GM23338 (cell line): ENCODE measurements at regions not wholly inside any gene's neighbourhood (a gene's known extent, or its start where the extent isn't known, plus 50 kb on each side); places are given as distances from the start of the nearest gene placed in this dataset.

ENCODE experiments used
- ATAC-seq: fragments of 200-7000 bp; cut with Tn5 transposase; 3 replicates; pipeline ENCODE4 v1.9.1; 2020
- DNase-seq: peaks from one replicate; pipeline ENCODE4 v3.0.0-alpha.2; 2015; ENCODE audit warnings: low spot score
- H2AFZ ChIP-seq: fragments of 200-600 bp; sonication (generic); 2 replicates; pipeline ENCODE4 v1.8.0; 2016; ENCODE audit warnings: antibody characterized with exemption, mild to moderate bottlenecking, moderate library complexity
- H3F3A ChIP-seq: fragments of 200-600 bp; sonication (generic); replicated peaks from 2 replicates; pipeline ENCODE4 v1.8.0; 2017; ENCODE audit warnings: antibody characterized with exemption, mixed run types, low read depth
- H3K27ac ChIP-seq: fragments of 200-600 bp; sonication (generic); 2 replicates; pipeline ENCODE4 v1.6.1; 2016; ENCODE audit warnings: low read depth
- H3K27me3 ChIP-seq: fragments of 200-600 bp; sonication (generic); 2 replicates; pipeline ENCODE4 v1.8.0; 2016; ENCODE audit warnings: mild to moderate bottlenecking, mixed run types, moderate library complexity; ENCODE audit not compliant: insufficient read depth
- H3K36me3 ChIP-seq: fragments of 200-600 bp; sonication (generic); 2 replicates; pipeline ENCODE4 v1.8.0; 2016; ENCODE audit warnings: mild to moderate bottlenecking; ENCODE audit not compliant: insufficient read depth
- H3K4me1 ChIP-seq: fragments of 200-600 bp; sonication (generic); 2 replicates; pipeline ENCODE4 v1.8.0; 2016; ENCODE audit warnings: mild to moderate bottlenecking, moderate library complexity; ENCODE audit not compliant: insufficient read depth
- H3K4me2 ChIP-seq: fragments of 200-600 bp; sonication (generic); 2 replicates; pipeline ENCODE4 v1.7.1; 2017; ENCODE audit warnings: mixed run types
- H3K4me3 ChIP-seq: fragments of 200-600 bp; sonication (generic); 2 replicates; pipeline ENCODE4 v1.6.1; 2016; ENCODE audit warnings: mixed run types
- H3K79me2 ChIP-seq: fragments of 200-600 bp; sonication (generic); replicated peaks from 2 replicates; pipeline ENCODE4 v1.8.0; 2017; ENCODE audit warnings: mild to moderate bottlenecking; ENCODE audit not compliant: insufficient read depth
- H3K9me2 ChIP-seq: fragments of 200-600 bp; sonication (generic); 2 replicates; pipeline ENCODE4 v1.8.0; 2017; ENCODE audit not compliant: insufficient read depth
- H4K20me1 ChIP-seq: fragments of 200-600 bp; sonication (generic); replicated peaks from 2 replicates; pipeline ENCODE4 v1.8.0; 2017; ENCODE audit warnings: mild to moderate bottlenecking; ENCODE audit not compliant: insufficient read depth
- H3K27ac Mint-ChIP-seq: 2 replicates; pipeline ENCODE4 v1.8.0; 2020; ENCODE audit warnings: inconsistent platforms, mild to moderate bottlenecking, moderate library complexity, mixed read lengths
- H3K27me3 Mint-ChIP-seq: 3 replicates; pipeline ENCODE4 v1.8.0; 2022; ENCODE audit warnings: low read depth, mild to moderate bottlenecking, moderate library complexity, mixed read lengths, inconsistent platforms; ENCODE audit not compliant: insufficient read depth, poor library complexity
- H3K36me3 Mint-ChIP-seq: 3 replicates; pipeline ENCODE4 v1.8.0; 2021; ENCODE audit warnings: low read depth, mild to moderate bottlenecking, inconsistent platforms, moderate library complexity, mixed read lengths
- H3K4me1 Mint-ChIP-seq: 3 replicates; pipeline ENCODE4 v1.8.0; 2020; ENCODE audit warnings: mild to moderate bottlenecking, inconsistent platforms, mixed read lengths
- H3K4me3 Mint-ChIP-seq: 3 replicates; pipeline ENCODE4 v1.8.0; 2021; ENCODE audit warnings: moderate library complexity, mild to moderate bottlenecking, inconsistent platforms, mixed read lengths
- H3K9me3 Mint-ChIP-seq: 3 replicates; pipeline ENCODE4 v1.8.0; 2020; ENCODE audit warnings: moderate library complexity, mild to moderate bottlenecking, inconsistent platforms, mixed read lengths
- TF ChIP-seq, protein P1 (sequence below): IDR thresholded peaks from 2 replicates; pipeline ENCODE4 v1.6.1; 2016; ENCODE audit warnings: antibody characterized with exemption
- TF ChIP-seq, protein P2 (sequence below): fragments of 250-450 bp; sonication (Bioruptor Pico); IDR thresholded peaks from 2 replicates; pipeline ENCODE4 v1.5.0; 2020; ENCODE audit warnings: mild to moderate bottlenecking, moderate library complexity

DNA sequence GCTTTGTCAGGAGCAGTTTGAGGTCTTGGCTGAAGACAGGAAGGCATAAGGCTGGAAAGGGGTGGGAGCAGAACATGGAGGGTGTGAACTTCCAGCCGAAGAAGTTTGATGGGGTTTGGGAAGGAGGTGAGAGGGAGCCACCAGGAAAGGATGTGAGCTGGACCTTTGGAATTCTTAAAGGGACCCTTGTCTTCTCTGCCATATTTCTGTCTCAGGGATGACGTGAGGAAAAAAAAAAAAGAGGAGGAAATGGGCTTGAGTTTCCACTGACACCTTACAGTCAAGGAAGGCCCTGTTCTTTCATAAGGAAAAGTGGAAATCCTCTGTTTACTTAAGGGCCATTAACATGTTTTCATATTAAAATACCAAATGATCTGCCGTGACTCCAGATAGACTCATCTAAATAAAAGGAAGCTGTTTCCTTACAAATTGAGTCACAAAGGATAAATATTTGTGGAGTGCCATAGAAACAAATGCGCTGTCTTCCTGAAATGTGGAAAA lies 132.1 kb downstream of the PALM2AKAP2 start:
- H3K4me3 Mint-ChIP-seq = no peak overlapping the region
- H2AFZ ChIP-seq = no peak overlapping the region

More for the DNA sequence above, 132.1 kb downstream of the PALM2AKAP2 start:
- H3K4me1 ChIP-seq = peaks cover 25% of the 10 kb centered on the region
- no peak overlapping the region for H3K27ac Mint-ChIP-seq
- ATAC-seq (peak; percentile 44; the same call in 1 of the 3 replicates), DNase-seq (no peak)
- peaks cover 10% of the 10 kb centered on the region for H3K9me2 ChIP-seq
- peak overlapping the region; percentile 61 for H3K4me2 ChIP-seq
- H3K27ac ChIP-seq = no peak overlapping the region
- H3K4me3 ChIP-seq = no peak overlapping the region
- no peaks in the 10 kb centered on the region for H3K27me3 Mint-ChIP-seq
- no peaks in the 10 kb centered on the region for H3F3A ChIP-seq
- H4K20me1 ChIP-seq = no peaks in the 10 kb centered on the region
- H3K27me3 ChIP-seq = no peaks in the 10 kb centered on the region
- TF ChIP-seq, protein P1, sequence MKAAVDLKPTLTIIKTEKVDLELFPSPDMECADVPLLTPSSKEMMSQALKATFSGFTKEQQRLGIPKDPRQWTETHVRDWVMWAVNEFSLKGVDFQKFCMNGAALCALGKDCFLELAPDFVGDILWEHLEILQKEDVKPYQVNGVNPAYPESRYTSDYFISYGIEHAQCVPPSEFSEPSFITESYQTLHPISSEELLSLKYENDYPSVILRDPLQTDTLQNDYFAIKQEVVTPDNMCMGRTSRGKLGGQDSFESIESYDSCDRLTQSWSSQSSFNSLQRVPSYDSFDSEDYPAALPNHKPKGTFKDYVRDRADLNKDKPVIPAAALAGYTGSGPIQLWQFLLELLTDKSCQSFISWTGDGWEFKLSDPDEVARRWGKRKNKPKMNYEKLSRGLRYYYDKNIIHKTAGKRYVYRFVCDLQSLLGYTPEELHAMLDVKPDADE = no peak
- TF ChIP-seq, protein P2, sequence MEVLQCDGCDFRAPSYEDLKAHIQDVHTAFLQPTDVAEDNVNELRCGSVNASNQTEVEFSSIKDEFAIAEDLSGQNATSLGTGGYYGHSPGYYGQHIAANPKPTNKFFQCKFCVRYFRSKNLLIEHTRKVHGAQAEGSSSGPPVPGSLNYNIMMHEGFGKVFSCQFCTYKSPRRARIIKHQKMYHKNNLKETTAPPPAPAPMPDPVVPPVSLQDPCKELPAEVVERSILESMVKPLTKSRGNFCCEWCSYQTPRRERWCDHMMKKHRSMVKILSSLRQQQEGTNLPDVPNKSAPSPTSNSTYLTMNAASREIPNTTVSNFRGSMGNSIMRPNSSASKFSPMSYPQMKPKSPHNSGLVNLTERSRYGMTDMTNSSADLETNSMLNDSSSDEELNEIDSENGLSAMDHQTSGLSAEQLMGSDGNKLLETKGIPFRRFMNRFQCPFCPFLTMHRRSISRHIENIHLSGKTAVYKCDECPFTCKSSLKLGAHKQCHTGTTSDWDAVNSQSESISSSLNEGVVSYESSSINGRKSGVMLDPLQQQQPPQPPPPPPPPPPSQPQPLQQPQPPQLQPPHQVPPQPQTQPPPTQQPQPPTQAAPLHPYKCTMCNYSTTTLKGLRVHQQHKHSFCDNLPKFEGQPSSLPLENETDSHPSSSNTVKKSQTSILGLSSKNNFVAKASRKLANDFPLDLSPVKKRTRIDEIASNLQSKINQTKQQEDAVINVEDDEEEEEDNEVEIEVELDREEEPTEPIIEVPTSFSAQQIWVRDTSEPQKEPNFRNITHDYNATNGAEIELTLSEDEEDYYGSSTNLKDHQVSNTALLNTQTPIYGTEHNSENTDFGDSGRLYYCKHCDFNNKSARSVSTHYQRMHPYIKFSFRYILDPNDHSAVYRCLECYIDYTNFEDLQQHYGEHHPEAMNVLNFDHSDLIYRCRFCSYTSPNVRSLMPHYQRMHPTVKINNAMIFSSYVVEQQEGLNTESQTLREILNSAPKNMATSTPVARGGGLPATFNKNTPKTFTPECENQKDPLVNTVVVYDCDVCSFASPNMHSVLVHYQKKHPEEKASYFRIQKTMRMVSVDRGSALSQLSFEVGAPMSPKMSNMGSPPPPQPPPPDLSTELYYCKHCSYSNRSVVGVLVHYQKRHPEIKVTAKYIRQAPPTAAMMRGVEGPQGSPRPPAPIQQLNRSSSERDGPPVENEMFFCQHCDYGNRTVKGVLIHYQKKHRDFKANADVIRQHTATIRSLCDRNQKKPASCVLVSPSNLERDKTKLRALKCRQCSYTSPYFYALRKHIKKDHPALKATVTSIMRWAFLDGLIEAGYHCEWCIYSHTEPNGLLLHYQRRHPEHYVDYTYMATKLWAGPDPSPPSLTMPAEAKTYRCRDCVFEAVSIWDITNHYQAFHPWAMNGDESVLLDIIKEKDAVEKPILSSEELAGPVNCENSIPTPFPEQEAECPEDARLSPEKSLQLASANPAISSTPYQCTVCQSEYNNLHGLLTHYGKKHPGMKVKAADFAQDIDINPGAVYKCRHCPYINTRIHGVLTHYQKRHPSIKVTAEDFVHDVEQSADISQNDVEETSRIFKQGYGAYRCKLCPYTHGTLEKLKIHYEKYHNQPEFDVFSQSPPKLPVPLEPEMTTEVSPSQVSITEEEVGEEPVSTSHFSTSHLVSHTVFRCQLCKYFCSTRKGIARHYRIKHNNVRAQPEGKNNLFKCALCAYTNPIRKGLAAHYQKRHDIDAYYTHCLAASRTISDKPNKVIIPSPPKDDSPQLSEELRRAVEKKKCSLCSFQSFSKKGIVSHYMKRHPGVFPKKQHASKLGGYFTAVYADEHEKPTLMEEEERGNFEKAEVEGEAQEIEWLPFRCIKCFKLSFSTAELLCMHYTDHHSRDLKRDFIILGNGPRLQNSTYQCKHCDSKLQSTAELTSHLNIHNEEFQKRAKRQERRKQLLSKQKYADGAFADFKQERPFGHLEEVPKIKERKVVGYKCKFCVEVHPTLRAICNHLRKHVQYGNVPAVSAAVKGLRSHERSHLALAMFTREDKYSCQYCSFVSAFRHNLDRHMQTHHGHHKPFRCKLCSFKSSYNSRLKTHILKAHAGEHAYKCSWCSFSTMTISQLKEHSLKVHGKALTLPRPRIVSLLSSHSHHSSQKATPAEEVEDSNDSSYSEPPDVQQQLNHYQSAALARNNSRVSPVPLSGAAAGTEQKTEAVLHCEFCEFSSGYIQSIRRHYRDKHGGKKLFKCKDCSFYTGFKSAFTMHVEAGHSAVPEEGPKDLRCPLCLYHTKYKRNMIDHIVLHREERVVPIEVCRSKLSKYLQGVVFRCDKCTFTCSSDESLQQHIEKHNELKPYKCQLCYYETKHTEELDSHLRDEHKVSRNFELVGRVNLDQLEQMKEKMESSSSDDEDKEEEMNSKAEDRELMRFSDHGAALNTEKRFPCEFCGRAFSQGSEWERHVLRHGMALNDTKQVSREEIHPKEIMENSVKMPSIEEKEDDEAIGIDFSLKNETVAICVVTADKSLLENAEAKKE (CRISPR knock-in tag) = 0 out of 2 replicates have a peak, but pooled peaks have one; percentile 50
- H3K9me3 Mint-ChIP-seq = no peaks in the 10 kb centered on the region
- H3K4me1 Mint-ChIP-seq = peaks cover 8% of the 10 kb centered on the region
- H3K79me2 ChIP-seq = no peaks in the 10 kb centered on the region
- no peaks in the 10 kb centered on the region for H3K36me3 Mint-ChIP-seq
- H3K36me3 ChIP-seq = no peaks in the 10 kb centered on the region
